Erythroblast (primary cell): ENCODE measurements at regions not wholly inside any gene's neighbourhood (a gene's known extent, or its start where the extent isn't known, plus 50 kb on each side); places are given as distances from the start of the nearest gene placed in this dataset.
"Not testable (repeated sequence)": the region's sequence is repeated elsewhere in the genome, so short reads cannot be mapped to it uniquely, and the experiment has no call there.

ENCODE experiments used
- DNase-seq, 2 experiments: peaks; one replicate each; lab custom pipeline; 2025; lab: John Stamatoyannopoulos, UW
- GATA1 ChIP-seq: IDR thresholded peaks from 2 replicates; pipeline ENCODE4 v1.6.1; 2011; ENCODE audit warnings: low read depth, mild to moderate bottlenecking, control low read depth, low read length, moderate library complexity
- POLR2A ChIP-seq: IDR thresholded peaks from 2 replicates; pipeline ENCODE4 v1.6.1; 2011; ENCODE audit warnings: mild to moderate bottlenecking, low read length

DNA sequence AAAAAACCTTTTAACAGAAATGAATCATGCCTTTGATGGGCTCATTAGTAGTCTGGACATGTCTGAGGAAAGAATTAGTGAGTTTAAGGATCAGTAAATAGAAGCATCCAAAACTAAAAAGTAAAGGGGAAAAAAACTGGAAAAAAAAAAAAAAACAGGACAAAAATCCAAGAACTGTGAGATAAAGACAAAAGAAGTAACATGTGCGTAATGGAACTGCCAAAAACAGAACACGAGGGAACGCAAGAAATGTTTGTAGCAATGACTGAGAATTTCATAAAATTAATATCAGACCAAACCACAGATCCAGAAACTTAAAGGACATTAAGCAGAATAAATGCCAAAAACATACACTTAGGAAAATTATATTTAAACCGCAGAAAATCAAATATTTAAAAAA lies 77.4 kb downstream of the MS4A13 start:
- no peak for DNase-seq
- TF ChIP-seq POLR2A (no peak), GATA1 (no peak)

DNA sequence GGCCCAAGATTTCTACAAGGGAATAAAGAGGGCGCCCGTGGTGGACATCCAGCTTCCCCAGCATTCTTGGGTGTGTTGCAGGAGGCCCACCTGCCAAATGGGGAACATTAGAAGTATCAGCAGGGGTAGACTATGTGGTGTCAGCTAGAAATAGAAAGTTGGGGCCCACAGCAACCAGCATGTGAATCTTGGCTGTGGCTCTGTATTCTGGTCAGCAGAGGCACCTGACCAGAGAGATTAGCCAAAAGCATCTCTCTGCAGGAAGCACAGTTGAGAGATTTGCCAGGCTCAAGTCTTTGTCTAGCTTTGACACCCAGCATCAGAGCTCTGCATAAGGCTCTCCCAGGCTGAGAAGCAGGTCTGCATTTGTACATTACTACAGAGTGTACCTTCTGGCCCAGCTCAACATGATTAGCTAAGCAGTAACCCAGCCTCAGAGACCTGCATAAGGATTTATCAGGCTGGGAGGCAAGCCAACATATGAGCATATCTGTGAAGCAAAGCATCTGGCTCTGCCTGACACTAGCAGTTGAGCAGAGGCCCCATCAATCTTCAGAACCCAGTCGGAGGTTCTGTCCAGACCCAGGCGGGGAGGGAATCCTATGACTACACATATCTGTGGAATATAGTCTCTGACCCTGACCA lies 79.9 kb downstream of the MS4A13 start:
- TF ChIP-seq POLR2A (no peak), GATA1 (no peak)
- DNase-seq = peak in 1 of 2 experiments; percentile 12

DNA sequence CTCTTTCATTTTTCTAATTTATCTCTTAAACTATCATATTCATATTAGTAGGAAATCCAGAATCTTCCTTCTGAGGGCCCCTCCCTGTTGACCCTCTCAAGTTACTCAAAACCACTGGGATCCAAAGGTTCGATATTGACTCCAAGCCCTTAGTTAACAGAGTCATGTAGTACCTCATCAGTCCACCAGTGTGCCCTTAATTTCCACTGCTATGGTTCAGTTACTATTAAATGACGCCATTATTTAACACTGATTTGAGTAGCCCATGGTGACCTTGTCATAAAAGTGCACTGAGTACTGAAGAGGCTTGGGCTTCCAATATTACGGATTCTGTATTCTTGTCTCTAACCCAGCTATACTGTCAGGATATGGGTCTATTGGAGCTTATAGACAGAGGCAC lies 91.9 kb upstream of the MS4A8 start:
- TF ChIP-seq GATA1 (no peak), POLR2A (no peak)
- DNase-seq = no peak

DNA sequence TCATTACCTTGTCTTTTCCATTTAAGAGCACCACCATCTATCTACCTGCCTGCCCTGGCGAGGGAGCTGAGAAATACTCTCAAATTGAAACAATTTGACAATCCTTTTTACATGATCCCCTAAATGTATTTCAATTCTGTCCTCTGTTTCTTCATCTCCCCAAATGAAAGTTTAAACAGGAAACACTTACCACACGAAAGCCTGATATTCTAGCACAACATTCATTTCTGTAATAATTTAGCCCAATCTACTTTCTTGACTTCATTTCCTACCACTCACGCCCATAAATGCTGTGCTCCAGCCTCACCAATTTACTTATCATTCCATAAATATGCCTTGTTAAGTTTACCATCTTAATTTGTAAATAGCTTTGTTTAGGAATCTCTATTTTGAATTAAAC lies 89.8 kb upstream of the MS4A8 start:
- no peak for DNase-seq
- TF ChIP-seq GATA1 (no peak), POLR2A (no peak)

DNA sequence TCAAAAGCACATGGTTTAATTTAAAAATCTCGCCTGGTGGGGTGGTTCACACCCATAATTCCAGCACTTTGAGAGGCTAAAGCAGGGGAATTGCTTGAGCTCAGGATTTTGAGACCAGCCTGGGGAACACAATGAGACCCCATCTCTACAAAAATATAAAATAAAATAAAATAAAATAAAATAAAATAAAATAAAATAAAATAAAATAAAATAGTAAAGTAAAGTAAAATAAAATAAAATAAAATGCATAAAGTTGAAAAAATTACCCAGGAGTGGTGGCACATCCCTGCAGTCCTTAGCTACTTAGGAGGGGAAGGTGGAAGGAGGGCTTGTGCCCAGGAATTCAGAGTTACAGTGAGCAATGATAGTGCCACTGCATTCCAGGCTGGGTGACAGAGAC lies 88.7 kb upstream of the MS4A8 start:
- no peak for TF ChIP-seq GATA1
- TF ChIP-seq POLR2A = no peak
- no peak for DNase-seq

DNA sequence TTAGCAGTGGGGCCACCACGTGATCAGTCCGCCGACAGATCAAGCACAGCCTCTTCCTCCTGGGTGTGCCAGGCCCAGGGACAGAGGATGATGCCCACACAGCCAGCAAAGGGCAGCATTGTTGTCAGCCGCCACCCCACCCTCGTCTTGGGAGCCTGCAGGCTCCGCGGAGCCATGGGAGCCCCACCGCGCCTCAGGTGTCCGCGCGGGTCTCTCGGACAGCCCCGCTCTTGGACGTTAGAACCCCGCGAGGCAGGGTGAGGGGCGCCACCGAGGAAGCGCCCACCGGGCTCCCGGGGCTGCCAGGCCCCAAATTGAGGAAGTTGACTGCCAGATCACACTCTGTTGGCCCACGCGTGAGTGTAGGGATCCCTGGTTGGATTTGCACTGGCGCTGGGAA lies 83.9 kb upstream of the MS4A8 start:
- DNase-seq = no peak
- TF ChIP-seq POLR2A = no peak
- no peak for TF ChIP-seq GATA1

DNA sequence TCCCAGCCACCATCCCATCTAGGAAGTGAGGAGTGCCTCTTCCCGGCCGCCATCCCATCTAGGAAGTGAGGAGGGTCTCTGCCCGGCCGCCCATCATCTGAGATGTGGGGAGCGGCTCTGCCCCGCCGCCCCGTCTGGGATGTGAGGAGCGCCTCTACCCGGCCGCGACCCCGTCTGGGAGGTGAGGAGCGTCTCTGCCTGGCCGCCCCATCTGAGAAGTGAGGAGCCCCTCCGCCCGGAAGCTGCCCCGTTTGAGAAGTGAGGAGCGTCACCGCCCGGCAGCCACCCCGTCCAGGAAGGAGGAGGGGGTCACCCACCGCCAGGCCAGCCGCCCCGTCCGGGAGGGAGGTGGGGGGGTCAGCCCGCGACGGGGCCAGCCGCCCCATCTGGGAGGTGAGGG lies 77.5 kb upstream of the MS4A8 start:
- DNase-seq = not testable (repeated sequence)

DNA sequence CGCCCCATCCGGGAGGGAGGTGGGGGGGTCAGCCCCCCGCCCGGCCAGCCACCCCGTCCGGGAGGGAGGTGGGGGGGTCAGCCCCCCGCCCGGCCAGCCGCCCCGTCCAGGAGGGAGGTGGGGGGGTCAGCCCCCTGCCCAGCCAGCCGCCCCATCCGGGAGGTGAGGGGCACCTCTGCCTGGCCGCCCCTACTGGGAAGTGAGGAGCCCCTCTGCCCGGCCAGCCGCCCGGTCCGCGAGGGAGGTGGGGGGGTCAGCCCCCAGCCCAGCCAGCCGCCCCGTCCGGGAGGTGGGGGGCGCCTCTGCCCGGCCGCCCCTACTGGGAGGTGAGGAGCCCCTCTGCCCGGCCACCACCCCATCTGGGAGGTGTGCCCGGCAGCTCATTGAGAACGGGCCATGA lies 76.6 kb upstream of the MS4A8 start:
- not testable (repeated sequence) for DNase-seq

DNA sequence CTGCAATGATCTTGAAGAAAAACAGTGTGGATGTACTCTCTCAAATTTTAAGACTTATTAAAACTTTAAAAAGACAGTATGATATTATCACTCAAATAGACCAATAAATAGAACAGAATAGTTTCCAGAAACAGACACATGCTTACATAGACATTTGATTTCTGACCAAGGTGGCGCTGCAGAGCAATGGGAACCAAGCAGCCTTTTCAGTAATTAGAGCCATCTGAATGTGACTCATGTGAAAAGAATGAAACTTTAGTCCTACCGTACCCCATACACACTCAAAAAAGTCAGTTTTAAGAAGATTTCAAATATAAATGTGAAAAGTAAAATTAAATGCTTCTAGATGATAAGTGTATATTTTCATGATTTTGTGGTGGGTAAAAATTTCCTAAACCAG lies 74.2 kb upstream of the MS4A8 start:
- TF ChIP-seq POLR2A (no peak), GATA1 (no peak)
- no peak for DNase-seq

DNA sequence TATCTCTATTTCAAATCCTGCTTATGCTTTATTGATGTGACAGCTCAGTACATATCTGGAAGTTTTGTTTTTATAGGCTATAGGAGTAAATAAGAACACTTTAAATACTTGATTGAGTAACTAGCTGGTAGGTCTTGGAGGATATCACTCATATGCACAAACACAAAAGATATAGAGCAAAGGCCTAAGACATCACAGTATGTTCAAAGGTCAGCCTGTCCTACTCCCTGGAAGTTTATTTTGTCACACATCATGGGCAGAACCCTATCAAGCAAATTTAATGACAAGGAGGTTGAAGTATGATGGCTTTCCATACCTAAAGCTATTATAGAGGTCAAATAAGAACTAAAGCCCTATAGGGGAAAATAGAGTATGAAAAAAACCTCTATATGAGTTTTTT lies 70.0 kb upstream of the MS4A8 start:
- DNase-seq = no peak
- TF ChIP-seq GATA1 = no peak
- TF ChIP-seq POLR2A = no peak

DNA sequence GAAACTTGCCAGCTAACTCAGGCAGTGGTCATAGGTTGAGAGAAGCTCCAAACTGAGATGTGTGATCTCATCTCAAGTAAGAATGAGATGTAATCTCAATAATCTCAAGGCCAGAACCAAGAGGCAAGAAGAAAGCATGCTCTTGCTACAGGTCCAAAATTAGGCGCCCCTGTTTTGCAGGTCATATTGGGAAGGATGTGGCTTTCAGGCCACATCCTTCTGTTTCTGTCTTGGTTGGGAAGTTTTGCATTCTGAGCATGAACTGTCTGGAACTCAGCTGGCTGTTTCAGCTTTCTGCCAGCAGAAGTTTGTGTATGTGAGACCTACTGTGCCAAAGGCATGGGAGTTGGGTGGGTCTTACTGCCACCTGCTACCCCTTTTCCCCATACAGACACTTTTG lies 67.5 kb upstream of the MS4A8 start:
- TF ChIP-seq GATA1 = no peak
- no peak for TF ChIP-seq POLR2A
- DNase-seq = no peak

DNA sequence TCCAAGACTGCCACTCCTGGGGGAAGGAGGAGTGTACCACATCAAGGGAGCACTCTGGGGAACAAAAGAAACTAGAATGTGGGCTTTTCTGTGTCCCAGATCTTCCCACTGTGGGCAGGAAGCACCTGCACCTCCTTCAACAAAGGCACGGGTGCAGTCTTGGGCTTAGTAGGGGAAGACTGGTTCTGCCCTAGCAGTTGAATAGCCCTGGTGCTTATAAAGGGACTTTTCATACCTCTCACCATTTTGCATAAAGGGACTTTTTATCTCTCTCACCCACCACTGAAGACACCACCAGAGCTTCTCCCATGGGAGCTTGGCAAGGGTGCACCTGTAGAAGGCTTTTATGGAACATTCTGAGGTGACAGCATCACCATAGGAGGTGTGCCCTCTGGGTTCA lies 65.8 kb upstream of the MS4A8 start:
- DNase-seq = no peak
- TF ChIP-seq GATA1 (no peak), POLR2A (no peak)

DNA sequence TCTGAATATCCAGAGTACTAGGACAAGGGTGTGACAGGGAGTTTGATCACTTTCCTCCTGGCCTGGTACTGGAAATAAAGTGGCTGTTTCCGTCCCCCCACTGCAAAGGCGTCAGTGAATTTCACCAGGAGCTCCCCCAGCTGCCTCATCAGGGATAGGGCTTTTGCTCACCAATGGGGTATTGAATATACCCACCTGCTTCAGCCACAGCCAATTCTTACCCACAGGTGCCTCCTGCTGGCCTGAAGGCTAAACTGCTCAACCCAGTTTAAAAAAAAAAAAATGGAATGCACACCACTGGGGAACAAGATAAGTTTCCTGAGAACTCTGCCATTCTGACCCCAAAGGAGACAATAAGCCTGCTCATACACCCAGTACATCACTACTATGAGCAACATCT lies 65.3 kb upstream of the MS4A8 start:
- peak; percentile 4 to 8 for DNase-seq
- TF ChIP-seq GATA1 (no peak), POLR2A (no peak)

DNA sequence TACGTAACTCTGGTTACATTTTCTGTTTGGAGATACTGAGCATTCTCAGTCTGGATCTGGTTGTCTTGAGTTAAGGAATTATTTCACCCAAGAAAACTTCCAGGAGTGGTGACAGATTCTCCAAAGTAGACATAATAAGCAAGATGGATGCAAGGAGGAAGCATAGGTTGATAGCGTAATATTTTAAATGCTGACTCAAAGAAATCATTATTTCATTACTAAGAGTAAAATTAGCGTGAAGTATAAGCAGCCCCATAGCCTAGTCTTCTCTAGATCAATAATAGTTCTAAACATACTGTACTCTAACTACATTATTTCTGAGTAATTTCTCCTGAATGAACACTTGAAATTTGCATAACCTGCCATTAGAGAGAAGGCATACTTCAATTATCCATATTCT lies 57.5 kb upstream of the MS4A8 start:
- TF ChIP-seq POLR2A (no peak), GATA1 (no peak)
- no peak for DNase-seq

DNA sequence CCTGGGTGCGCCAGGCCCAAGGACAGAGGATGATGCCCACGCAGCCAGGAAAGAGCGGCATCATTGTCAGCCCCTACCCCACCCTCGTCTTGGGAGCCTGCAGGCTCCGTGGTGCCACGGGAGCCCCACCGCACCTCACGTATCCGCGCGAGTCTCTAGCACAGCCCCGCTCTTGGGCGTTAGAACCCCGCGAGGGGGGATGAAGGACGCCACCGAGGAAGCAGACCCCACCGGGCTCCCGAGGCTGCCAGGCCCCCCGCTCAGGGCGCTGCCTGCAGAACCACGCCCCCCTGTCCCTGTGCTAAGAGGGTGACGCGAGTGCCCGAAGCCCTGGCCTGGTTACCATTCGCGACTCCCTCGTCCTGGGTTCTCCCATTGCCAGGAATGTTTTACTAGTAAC lies 52.3 kb upstream of the MS4A8 start:
- DNase-seq = no peak
- TF ChIP-seq GATA1 (no peak), POLR2A (no peak)
